Keratinocyte (primary cell): ENCODE measurements at regions not wholly inside any gene's neighbourhood (a gene's known extent, or its start where the extent isn't known, plus 50 kb on each side); places are given as distances from the start of the nearest gene placed in this dataset.

ENCODE experiments used
- CTCF ChIP-seq, 3 experiments: IDR thresholded peaks in 1 of 3; conservative IDR thresholded peaks in 1 of 3; optimal IDR thresholded peaks in 1 of 3; 2 replicates in 2 of 3; 3 replicates in 1 of 3; pipeline versions ENCODE3 to v1.5.1; 2011; ENCODE audit warnings: low read length in 3 of 3, mild to moderate bottlenecking in 3 of 3, moderate library complexity in 2 of 3, control low read depth in 1 of 3, inconsistent platforms in 1 of 3; ENCODE audit not compliant: insufficient read depth in 2 of 3; ENCODE audit errors: extremely low read depth in 1 of 3
- EZH2 ChIP-seq: IDR thresholded peaks from one replicate; pipeline ENCODE4 v1.6.1; 2012; ENCODE audit warnings: inconsistent platforms, mild to moderate bottlenecking, low read length, moderate library complexity

- TF ChIP-seq CTCF (optimal IDR thresholded peaks at IDR 0.05 in 1 of 3, IDR thresholded peaks at IDR 0.05 in 1 of 3, conservative IDR thresholded peaks at IDR 0.05 in 1 of 3; ENCODE audit: extremely low read depth in 1 of 3, insufficient read depth in 2 of 3, low read length in 3 of 3) (no peak), EZH2 (no peak)
These were observed 378.1 kb upstream of the TLE4 start for GRCh38 chr9:79193501-79194223.
